Kidney (tissue), 13 donors: ENCODE measurements at regions not wholly inside any gene's neighbourhood (a gene's known extent, or its start where the extent isn't known, plus 50 kb on each side); places are given as distances from the start of the nearest gene placed in this dataset.

Experiments used
- DNase-seq, 5 donors: peaks; one replicate each; pipeline ENCODE4 v3.0.0-alpha.2; 2013 to 2020
- FAIRE-seq: peaks from 2 replicates; lab custom pipeline; 2012; peaks lifted over from hg19 to GRCh38; lab: Jason Lieb, UNC
- H3K27ac ChIP-seq, 2 donors: one replicate each; pipeline ENCODE4 v1.7.0; 2013; ENCODE audit warnings: low read depth in 2 of 2, low read length in 2 of 2, inconsistent platforms in 1 of 2
- H3K27me3 ChIP-seq: one replicate; pipeline ENCODE4 v1.7.1; 2013; ENCODE audit warnings: low read length, inconsistent platforms; ENCODE audit not compliant: control insufficient read depth, insufficient read depth
- H3K36me3 ChIP-seq, 3 donors: one replicate each; pipeline versions ENCODE4 v1.7.0 to v1.7.1; 2013; ENCODE audit warnings: low read length in 3 of 3, control low read depth in 1 of 3, inconsistent platforms in 1 of 3; ENCODE audit not compliant: insufficient read depth in 3 of 3, control insufficient read depth in 2 of 3
- H3K4me1 ChIP-seq, 3 donors: one replicate each; pipeline versions ENCODE4 v1.7.0 to v1.7.1; 2013; ENCODE audit warnings: low read length in 3 of 3, inconsistent platforms in 1 of 3, low read depth in 1 of 3; ENCODE audit not compliant: control insufficient read depth in 2 of 3, insufficient read depth in 2 of 3
- H3K4me3 ChIP-seq, 3 donors: one replicate each; pipeline versions ENCODE4 v1.7.0 to v1.8.1; 2013; ENCODE audit warnings: low read length in 3 of 3, control low read depth in 1 of 3, inconsistent platforms in 1 of 3
- H3K9ac ChIP-seq, 3 donors: one replicate each; pipeline versions ENCODE4 v1.7.0 to v1.7.1; 2013; ENCODE audit warnings: low read length in 3 of 3, control low read depth in 1 of 3, inconsistent platforms in 1 of 3
- H3K9me3 ChIP-seq, 3 donors: one replicate each; pipeline versions ENCODE4 v1.7.0 to v1.7.1; 2013; ENCODE audit warnings: low read length in 3 of 3, control low read depth in 1 of 3, inconsistent platforms in 1 of 3; ENCODE audit not compliant: control insufficient read depth in 2 of 3, insufficient read depth in 1 of 3
- CTCF ChIP-seq: IDR thresholded peaks from 3 replicates; pipeline ENCODE4 v1.5.1; 2012; ENCODE audit warnings: mild to moderate bottlenecking, moderate library complexity, borderline replicate concordance; ENCODE audit not compliant: insufficient read depth; ENCODE audit errors: extremely low read depth
- intact Hi-C: fragments of 100-400 bp; cut with DNase I; formaldehyde crosslinking; loops from one replicate; pipeline ENCODE4 v1.11.1; 2022
- donor health status: control.
- donor health status: control.
- donor health status: control.
- donor health status: control.
- donor health status: control.
- donor health status: DM: yes; HTN: yes; CAD: no.
- donor health status: Normal renal cell carcinoma (clear cell type).

DNA sequence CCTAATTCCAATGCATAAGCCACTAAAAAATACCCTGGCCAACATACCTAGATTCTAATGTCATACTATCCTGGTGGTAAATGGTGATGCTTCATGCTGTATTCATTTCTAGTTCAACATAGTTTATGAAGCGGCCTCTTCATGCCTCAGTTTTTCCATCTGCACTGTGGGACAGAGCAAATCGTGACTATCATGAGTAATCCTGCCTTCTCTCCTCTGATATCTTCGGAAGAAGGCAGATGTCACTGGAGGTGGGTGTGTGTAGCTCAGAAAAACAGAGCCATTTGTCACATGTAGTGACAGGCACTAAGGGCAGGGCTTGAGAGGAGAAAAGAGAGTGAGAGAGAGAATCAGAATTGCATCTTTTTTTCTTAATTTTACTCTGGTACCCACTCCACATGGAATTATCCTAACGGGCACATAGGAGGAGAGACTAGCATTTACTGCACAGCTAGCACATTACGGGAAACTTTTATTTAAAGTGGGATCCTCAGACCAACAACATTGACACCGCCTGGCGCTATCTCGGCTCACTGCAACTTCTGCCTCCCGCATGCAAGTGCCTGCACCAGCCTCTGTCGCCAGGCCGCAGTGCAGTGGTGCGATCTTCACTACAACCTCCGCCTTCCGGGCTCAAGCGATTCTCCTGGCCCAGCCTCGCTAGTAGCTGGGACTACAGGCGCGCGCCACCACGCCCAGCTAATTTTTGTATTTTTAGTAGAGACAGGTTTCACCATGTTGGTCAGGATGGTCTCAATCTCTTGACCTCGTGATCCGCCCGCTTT lies 78.4 kb upstream of the KCNA3 start:
- intact Hi-C loops, result no loop called here
- Histone ChIP-seq H3K4me3 (no peak overlapping the region), H3K9me3 (no peaks in the 10 kb centered on the region), H3K27ac (no peak overlapping the region), H3K9ac (no peak overlapping the region), H3K36me3 (no peaks in the 10 kb centered on the region), H3K27me3 (no peaks in the 10 kb centered on the region), H3K4me1 (no peaks in the 10 kb centered on the region)
- FAIRE-seq (no peak), DNase-seq (no peak)
- TF ChIP-seq CTCF, result no peak

DNA sequence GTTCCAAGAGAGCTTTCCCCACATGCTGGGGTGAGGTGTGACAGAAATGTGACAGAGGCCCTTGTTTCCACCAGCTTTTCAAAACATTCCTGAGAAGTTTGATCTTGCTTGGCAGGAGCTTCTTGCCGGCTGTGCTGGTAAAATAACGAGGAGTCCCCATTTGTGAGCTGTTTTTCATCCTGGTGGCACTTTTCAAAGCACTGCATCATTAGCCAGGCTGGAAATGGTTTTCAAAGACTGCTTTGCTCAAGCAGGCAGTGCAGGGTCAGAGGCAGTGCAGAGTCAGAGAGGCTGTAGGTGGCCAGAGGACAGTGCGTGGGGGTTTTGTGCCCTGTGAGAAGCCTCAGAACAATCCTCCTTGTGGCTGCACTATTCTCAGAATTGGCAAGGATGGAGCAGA lies 75.8 kb upstream of the KCNA3 start:
- H3K4me1 ChIP-seq, result no peaks in the 10 kb centered on the region
- H3K27me3 ChIP-seq, result no peaks in the 10 kb centered on the region
- FAIRE-seq (no peak), DNase-seq (no peak)
- no peaks in the 10 kb centered on the region for H3K9me3 ChIP-seq
- H3K27ac ChIP-seq, result no peak overlapping the region
- no peak overlapping the region for H3K9ac ChIP-seq
- intact Hi-C loops, result no loop called here
- H3K36me3 ChIP-seq, result no peaks in the 10 kb centered on the region
- no peak for TF ChIP-seq CTCF
- H3K4me3 ChIP-seq, result no peak overlapping the region

GRCh38 chr1:110749960-110750359 lies 75.2 kb upstream of the KCNA3 start:
- no peak for FAIRE-seq
- Histone ChIP-seq H3K9me3 (no peaks in the 10 kb centered on the region), H3K27me3 (no peaks in the 10 kb centered on the region), H3K4me1 (no peaks in the 10 kb centered on the region), H3K36me3 (no peaks in the 10 kb centered on the region), H3K4me3 (no peak overlapping the region), H3K9ac (no peak overlapping the region), H3K27ac (no peak overlapping the region)
- DNase-seq, result no peak
- no peak for TF ChIP-seq CTCF
- intact Hi-C loops, result no loop called here
